ENCODE measurements at regions not wholly inside any gene's neighbourhood (a gene's known extent, or its start where the extent isn't known, plus 50 kb on each side); places are given as distances from the start of the nearest gene placed in this dataset.
"Not testable (repeated sequence)": the region's sequence is repeated elsewhere in the genome, so short reads cannot be mapped to it uniquely, and the experiment has no call there.

DNA sequence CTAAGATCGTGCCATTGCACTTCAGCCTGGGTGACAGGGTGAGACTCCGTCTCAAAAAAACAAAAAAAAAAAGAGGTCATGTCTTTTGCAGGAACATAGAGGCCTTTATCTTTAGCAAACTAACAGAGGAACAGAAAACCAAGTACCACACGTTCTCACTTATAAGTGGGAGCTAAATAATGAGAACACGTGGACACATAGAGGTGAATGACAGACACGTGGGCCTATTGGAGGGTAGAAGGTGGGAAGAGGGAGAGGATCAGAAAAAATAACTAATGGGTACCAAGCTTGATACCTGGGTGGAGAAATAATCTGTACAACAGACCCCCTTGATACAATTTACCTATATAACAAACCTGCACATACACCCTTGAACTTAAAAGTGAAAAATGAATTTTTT lies 401.4 kb upstream of the NAALADL2 start:
- DNase-seq (ENCODE audit: low spot score): no peak

DNA sequence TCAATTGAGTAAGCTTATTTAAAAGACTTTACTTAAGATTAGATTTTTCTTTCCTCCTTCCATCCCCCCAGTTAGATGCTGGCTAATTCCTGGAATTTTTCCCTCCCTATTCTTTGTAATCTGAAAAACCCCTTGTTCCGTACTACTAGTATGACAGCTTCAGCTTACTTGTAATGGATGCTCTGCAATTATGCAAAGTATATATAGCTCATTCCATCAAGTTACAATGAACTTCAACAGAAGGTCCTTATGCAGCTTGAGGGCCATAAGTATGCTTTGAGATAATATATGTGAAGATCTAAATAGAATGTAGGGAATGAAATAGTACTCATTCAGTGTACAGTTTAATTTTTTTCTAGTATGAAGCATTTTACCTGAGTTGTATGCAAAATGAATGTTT lies 398.3 kb upstream of the NAALADL2 start:
- no peak for DNase-seq (ENCODE audit: low spot score)

DNA sequence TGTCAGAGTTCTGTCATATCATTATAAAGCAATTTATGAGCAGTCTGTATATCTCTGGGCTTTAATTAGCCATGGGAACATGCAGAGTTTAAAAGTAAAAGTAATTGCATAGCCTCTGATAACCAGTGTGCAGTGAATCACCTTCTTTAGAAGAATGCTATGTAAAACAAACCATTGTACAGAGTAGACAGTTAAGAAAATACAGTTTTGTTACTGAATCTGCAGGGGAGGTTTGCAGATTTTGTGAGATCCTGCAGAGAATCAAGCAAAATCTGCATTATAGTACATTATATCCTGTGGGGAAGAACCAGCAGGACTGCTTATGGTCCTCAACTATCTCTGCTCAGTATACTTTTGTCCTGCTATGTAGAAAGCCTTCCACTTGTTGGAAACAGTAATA lies 396.2 kb upstream of the NAALADL2 start:
- DNase-seq (ENCODE audit: low spot score): no peak

DNA sequence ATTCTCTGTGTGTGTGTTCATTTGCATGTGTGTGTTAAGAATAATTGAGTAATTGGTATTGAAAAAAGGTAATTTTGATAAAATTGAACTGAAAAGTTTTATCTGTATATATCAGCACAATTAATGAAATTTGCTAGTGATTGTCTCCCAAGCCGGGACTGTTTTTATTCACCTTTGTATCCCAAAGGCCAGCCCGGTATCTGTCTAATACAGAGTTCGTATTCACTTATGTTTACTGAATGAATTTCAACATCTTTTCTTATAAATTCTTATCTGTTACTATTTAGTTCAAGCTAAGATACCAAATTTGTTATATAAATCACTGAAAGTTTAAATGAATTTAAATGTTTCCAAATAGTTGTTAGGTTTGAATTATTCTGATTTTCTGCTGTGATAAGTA lies 394.0 kb upstream of the NAALADL2 start:
- DNase-seq (ENCODE audit: low spot score): no peak

DNA sequence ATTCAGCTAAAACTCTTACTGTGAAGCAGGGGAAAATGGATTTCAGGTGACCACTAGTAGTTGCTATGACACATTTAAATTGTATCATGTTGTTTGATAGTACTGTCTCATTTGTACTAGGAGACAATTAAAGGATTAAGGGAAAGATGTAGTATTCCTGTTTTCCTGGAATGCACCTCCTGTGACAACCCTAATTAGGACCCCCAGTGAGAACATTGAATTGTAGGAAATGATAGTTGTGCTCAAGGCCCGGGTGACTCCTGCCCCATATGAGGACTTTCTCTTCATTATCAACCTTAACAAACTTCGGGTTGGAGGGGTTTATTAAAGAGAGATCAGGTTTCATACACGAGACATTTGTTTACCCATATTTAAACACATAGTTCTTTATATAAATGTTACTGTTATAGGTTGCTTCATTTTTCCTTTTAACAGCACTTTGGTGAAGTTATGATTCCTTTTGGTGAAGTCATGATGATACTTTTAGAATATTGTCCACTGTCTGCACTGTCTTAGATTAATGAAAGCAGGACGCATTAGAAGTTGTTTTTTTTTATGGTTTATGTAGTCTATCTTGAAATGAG lies 392.6 kb upstream of the NAALADL2 start:
- DNase-seq (ENCODE audit: low spot score): no peak

DNA sequence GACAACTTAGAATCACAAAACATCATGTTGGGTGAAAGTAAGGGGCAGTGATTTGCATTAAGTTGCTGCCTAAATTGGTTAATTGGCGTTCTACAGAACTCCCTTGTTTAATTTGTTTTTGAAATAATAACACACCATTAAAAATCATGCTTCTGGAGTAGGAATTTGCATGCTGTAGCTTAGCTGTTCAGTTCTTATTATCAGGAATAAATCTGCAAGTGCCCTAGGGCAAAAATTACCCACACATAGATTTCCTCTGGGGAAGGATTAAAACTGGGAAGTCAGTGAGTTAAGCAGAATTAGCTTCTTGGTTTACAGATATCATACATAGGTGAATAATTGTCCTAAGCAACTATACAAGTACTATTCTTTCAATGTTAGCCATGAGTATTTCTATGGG lies 381.6 kb upstream of the NAALADL2 start:
- no peak for DNase-seq (ENCODE audit: low spot score)

DNA sequence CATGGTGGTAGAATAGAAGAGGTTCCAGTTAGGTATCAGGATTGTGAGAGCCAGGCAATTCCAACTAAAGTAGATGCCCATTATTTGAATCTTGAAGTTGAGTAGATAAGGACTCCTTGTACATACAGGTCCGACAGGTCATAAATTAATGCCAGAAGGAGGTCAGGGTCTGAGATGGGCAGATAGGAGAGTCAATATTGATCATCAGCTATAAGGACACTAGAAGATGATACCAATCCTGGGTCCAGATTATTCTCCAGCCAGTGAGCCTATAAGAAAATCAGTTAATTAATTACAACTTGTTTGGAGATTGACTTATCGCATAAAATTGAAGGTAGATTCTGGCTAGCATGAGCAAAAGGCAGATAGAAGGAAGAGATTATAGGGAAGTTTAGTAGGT lies 378.4 kb upstream of the NAALADL2 start:
- DNase-seq (ENCODE audit: low spot score): no peak

DNA sequence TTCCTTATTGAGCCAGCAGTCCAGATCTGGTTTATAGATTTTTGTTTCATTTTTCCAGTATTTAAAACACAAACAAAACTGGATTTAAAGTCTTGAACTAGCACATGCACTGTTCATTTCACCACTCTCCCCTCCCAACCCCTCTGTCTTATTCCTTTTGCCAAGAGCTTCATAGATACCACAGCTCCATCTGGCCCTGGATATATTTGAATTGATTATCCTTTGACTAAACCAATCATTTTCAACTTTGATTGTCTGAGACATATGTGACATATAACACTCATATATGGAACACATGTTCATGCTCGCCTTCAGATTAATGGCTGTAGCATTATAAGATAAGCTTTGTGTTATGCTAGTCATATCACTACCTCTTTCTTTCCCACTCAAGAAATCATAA lies 376.6 kb upstream of the NAALADL2 start:
- no peak for DNase-seq (ENCODE audit: low spot score)

DNA sequence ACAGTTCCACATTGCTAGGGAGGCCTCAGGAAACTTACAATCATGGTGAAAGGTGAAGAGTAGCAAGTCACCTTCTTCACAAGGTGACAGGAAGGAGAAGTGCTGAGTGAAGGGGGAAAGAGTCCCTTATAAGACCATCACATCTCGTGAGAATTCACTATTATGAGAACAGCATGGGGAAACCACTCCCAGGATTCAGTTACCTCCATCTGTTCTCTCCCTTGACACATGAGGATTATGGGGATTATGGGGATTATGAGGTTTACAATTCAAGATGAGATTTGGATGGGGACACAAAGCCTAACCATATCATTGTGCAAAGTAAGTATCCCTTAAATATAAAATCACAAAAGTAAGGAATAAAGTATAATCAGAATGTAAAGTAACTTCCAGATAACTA lies 375.9 kb upstream of the NAALADL2 start:
- no peak for DNase-seq (ENCODE audit: low spot score)

DNA sequence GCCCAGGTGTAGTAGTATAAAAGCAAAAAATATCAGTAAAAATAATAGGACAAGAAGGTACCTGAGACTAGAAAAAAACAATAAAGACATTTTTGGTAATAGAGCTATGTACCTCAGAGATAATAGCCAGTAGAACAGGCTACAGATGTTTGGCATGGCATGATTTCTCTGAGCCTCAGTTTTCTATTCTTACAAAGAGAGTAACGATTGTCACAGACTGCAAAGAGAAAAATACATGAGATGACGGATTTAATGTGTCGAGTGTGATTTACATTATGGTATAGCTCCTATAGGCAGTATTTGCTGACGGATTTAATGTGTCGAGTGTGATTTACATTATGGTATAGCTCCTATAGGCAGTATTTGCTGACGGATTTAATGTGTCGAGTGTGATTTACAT lies 375.3 kb upstream of the NAALADL2 start:
- DNase-seq (ENCODE audit: low spot score): not testable (repeated sequence)

DNA sequence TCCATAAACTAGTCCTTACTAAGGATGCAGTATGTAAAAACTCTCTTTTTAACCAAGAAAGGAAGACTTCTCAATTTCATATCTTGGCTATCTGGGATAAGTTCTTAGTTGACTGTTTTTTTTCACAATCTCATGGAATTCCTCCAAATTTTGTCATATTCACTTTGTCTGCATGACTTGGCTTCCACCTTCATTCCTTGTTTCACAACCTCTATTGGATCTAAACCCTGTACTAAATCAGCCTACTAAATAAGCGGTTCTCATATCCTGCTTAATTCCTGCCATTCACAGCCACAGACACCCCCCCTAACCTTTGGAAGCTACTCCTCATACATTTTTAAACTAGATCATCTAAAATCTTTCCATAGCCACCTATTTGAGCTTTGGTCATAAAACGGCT lies 370.6 kb upstream of the NAALADL2 start:
- DNase-seq (ENCODE audit: low spot score): no peak

DNA sequence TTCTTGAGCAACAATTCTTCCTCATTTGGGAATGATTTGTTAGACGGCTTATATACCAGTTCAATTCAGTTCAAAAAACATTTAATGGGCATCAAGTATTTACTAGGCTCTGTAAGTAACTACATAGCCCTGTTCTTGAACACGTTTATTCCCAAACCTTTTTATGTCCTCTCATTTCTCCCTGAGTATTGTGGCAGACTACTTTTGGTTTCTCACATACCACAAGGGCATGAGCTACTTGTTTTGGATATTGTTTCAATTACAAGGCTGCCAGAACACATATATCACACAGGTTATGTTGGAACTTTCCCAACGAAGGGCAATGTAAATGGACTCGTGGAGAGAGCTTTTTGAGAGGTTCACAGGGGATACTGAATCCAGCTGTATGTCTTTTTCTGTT lies 363.8 kb upstream of the NAALADL2 start:
- no peak for DNase-seq (ENCODE audit: low spot score)

DNA sequence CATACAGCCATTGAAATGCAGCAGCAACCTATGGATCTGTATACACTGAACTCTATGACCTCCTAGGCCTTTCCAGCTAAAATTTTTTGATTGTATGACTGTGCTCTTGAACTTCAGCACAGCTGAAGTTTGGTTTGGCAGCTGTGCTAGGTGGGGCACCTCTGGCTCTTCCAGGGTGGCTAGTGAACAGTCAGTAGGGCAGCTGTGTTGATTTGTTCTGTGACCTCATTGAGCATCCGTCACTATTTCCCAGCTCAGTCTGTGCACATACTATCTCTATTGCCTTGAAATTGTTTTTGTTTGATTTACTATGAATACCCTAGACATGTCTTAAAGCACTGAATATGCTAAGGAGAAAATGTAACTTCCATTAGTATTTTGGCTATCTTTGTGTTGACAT lies 363.2 kb upstream of the NAALADL2 start:
- DNase-seq (ENCODE audit: low spot score): no peak

DNA sequence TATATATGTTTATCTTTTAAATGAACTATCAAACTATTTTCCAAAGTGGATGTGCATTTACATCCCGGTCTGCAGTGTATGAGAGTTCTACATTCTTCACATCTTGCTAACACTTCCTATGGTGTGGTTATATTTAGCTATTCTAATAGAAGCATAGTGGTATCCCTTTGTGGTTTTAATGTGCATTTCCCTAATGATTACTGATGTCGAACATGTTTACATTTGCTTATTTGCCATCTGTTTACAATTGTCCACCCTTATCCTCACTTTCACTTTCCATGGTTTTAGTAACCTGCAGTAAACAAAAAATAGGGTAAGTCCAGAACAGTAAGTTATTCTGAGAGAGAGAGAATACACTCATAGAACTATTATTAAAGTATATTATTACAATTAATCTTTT lies 360.5 kb upstream of the NAALADL2 start:
- no peak for DNase-seq (ENCODE audit: low spot score)

DNA sequence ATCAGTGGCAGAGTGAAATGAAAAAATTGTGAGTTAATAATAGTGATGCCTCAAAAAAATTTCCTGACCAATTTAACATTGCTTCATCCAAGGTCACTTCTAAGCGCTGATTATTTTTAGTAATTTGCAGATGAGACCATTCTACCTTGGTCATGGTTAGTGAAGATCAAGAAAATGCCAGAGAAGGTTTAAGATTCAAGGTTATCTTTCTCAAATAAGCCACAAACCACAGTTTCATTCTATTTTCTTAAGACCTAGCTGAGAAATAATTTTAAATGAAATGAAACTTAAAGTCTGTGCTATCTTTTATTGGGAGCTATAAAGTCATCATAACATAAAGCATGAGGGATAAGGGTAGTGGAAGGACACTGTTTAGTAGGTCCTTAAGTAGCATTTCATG lies 353.9 kb upstream of the NAALADL2 start:
- no peak for DNase-seq (ENCODE audit: low spot score)

DNA sequence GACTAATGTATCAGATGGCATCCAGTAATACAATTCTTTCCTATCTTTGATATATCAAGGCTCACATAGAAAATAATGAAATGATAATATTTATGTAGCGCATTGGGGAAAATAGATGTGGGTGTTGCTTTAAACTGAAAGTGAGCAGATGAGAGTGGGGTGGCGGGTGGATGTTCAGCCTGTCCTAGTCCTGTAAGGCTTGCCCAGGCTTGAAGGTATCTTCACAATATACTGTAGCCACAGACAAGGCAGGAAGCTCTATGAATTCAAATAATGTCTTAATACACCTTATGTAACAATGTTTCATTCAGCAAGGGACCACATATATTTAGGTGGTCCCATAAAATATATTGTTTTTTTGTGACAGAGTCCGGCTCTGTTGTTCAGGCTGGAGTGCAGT lies 334.9 kb upstream of the NAALADL2 start:
- DNase-seq (ENCODE audit: low spot score): no peak

DNA sequence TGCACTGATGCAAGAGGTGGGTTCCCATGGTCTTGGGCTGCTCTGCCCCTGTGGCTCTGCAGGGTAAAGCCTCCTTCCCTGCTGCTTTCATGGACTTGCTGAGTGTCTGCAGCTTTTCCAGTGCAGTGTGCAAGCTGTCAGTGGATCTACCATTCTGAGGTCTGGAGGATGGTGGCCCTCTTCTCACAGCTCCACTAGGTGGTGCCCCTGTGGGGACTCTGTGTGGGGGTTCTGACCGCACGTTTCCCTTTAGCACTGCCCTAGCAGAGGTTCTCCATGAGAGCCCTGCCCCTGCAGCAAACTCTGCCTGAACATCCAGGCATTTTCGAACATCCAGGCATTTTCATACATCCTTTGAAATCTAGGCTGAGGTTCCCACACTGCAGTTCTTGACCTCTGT lies 329.8 kb upstream of the NAALADL2 start:
- DNase-seq (ENCODE audit: low spot score): no peak

DNA sequence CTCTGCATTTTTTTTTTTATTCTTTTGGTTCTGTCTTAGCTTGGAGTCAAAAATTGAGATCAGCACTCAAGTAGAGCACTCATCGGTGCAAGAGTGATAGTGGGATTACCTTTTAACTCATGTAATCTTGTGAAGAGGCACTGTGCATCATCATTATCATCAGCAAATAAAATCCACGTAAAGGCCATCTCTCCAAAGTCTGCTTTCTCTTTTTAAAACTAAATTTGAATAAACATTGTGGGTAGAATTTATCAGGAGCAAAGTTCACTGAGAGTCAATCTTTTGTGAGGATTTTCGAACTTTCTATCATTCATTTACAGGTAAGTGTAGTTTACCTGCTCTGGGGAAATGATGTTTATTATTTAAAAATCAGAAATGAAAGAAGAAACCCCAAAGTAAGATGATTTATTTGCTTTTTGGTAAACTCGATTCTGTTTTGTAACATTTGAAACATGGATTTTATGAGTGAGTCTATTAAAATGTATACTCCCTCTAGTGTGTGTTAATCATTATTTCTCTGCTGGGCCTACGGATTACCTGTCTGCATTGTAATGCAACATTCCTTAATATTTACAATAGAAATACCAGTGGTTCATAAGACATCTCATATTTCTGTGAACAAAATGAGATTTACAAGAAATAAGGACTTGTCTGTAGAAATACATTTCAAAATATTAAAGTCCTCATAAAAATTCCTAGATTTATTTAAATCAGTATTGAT lies 327.7 kb upstream of the NAALADL2 start:
- DNase-seq (ENCODE audit: low spot score): no peak

DNA sequence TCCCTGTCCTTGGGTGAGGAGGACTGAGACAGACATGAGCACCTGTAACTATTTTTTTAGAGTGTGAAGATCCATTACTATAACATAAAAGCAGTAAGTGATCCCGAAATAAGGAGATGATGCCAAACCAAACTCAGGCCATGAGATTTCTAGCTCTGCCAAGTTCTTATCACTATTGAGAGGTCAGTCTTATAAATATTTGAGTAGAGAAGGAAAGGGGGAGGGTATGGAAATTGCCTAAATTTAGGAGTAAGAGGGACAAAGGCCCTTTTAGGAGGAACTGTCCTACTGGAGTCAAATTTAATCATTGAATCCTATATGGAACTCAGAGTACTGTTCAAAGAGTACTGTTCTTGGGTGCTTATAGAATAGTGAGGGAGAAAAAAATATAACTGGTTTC lies 326.9 kb upstream of the NAALADL2 start:
- DNase-seq (ENCODE audit: low spot score): no peak

DNA sequence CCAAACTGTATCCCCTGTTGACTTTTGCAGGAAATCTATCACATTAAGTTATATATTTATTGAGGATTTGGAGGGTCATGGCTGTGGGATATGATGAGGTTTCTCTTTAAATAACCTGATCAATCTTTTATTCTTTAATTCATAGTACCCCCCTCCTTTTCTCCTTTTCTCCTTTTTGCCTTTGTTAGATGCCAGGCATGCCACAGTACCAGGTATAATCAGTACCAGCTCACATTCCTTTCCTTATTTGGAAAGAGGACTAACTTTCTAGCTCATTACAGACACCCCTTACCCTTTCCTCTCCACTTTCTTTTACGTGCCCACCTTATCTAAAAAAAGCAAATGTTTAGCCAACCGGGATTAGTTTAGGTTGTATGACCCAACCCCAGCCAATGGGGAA lies 326.4 kb upstream of the NAALADL2 start:
- DNase-seq (ENCODE audit: low spot score): no peak

DNA sequence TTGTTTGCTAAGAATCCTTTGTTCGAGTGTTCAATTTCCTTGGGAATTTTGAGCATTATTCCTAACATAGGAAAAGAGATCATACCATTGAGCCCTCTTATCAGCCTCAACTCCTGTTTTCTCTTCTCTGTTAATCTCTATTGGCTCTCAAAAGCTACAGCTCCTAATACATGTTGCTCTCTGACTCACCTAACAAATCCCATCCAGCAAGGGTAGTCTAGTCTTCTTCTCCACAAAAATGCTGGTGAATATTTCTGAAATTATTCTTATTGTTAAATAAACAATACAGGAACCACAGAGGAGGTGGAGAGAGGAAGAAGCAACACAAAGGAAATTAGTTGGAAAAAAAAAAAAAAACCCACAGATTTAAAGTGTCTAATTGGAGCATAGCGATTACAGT lies 325.8 kb upstream of the NAALADL2 start:
- DNase-seq (ENCODE audit: low spot score): no peak

DNA sequence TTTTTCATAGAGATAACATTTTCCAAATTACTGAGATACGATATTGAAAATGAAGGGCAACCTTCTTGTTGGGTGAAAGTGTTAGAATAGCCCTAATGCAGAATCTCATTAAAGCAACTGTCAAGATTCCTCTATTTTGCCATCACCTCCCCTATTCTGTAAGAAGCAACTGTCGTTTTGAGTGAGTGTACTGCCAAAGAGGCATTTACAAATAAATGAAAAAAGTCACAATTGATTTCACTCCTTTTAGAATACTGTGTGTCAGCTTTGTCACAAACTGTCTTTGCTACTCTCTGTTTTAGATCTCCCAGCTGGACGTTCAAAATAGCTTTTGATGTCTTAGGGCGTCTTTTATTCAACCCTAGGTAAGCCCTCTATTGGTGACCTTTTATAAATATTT lies 322.8 kb upstream of the NAALADL2 start:
- no peak for DNase-seq (ENCODE audit: low spot score)

DNA sequence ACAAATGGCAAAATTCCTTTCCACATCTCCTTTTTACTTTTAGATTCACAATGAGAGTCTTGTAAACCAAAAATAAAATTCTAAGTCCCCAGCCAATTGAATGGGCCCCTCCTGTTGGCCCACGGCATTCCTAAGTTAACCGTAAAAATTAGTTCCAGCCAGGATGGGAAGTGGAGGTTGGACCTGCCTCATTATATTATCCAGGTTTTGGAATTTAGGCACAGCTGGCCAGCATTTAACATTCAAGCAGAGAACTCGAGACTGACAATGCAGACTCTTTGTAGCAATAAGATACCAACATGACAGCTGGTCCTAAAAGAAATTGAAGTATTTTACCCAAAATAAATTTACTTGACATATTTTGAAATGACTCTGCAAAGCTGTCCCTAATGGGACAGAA lies 321.0 kb upstream of the NAALADL2 start:
- no peak for DNase-seq (ENCODE audit: low spot score)

All from putamen (tissue), 1 donor.